HG02610 (cell line): ENCODE measurements at regions not wholly inside any gene's neighbourhood (a gene's known extent, or its start where the extent isn't known, plus 50 kb on each side); places are given as distances from the start of the nearest gene placed in this dataset.

Experiments used
- ATAC-seq: cut with Tn5 transposase; IDR thresholded peaks from one replicate; pipeline ENCODE4 v1.9.1; 2021; ENCODE audit warnings: mild to moderate bottlenecking, moderate library complexity; ENCODE audit not compliant: unreplicated experiment

DNA sequence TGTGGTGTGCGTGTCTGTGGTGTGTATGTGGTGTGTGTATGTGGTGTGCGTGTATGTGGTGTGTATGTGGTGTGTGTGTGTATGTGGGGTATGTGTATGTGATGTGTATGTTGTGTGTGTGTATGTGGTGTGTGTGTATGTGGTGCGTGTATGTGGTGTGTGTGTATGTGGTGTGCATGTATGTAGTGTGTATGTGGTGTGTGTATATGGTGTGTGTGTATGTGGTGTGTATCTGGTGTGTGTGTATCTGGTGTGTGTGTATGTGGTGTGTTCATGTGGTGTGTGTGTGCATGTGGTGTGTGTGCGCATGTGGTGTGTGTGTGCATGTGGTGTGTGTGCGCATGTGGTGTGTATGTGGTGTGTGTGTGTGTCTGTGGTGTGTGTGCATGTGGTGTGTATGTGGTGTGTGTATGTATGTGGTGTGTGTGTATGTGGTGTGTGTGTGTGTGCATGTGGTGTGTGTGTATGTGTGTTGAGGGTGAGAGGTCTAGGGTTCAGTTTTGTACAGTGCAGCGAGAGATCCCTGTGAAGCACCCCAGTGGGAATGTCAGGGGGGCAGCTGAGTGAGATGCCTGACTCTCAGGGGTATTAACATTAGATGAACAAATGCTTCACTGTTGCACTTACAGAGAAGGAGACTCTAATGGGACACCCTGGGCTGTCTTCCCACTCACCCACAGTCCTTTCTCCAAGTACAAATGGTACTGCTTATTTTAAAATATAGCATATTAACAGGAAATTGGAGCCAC lies 61.3 kb upstream of the MEDAG start:
- ATAC-seq = no peak

DNA sequence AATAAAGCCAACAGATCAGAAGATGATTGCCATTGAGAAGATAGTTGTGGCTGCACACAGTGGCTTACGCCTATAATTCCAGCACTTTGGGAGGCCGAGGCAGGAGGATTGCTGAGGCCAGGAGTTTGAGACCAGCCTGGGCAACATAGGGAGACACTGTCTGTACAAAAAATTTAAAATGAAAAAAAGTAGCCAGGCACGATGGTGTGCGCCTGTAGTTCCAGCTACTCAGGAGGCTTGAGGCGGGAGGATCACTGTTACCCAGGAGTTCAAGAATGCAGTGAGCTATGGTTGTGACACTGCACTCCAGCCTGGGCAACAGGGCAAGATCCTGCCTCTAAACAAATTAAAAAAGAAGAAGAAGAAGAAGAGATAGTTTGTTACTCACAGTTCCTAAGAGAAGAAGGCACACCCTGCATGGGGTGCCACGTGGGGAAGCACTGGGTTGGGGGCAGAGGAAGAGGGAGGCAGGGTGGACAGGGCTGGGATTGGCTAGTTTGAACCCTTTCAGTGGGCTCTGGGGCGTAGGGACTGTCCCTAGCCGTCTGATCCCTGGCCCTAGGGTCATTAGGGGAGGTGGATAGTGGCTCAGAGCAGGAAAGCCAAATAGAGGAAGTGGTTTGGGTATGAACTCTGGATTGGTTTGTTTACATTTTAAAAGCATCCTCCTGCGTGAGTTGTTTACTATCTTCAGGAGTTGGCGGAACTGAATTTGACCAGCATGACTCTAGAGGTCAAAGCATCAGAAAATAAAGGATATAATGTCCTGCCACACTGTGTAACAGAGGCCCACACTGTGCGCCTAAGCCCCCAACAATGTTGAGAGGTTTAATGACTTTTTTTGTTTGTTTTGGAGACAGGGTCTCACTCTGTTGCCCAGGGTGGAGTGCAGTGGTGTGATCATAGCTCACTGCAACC lies 60.5 kb upstream of the MEDAG start:
- peak; percentile 36 for ATAC-seq

- ATAC-seq = no peak
Measured at GRCh38 chr13:30846311-30846710, 59.8 kb upstream of the MEDAG start.

DNA sequence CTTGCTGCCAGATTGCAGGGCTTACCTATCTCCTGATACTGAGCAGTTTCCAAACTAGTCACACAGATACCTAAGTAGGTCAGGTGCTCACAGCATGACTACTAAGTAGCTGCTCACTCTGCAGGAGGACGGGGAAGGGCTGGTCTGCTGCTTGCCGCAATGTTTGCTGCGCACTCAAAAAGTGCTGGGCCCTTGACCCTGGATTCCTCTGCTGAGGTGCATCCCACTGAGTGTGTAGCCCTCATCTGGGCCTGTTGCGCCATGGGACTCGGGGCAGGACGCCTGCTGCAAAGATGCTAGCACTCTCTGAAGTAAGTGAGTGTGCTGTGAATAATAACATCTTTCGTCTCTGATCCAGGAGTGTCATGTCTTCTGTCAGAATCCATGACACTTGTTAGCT lies 59.2 kb upstream of the MEDAG start:
- no peak for ATAC-seq

GRCh38 chr13:30847650-30848307 lies 58.3 kb upstream of the MEDAG start:
- ATAC-seq = peak; percentile 33

- ATAC-seq = no peak
Measured at GRCh38 chr13:30848332-30849027, 57.6 kb upstream of the MEDAG start.

GRCh38 chr13:30849611-30850010 lies 56.5 kb upstream of the MEDAG start:
- ATAC-seq = no peak

- no peak for ATAC-seq
Measured at GRCh38 chr13:30850204-30850866, 55.7 kb upstream of the MEDAG start.

- no peak for ATAC-seq
Measured at GRCh38 chr13:30850867-30851211, 55.2 kb upstream of the MEDAG start.

DNA sequence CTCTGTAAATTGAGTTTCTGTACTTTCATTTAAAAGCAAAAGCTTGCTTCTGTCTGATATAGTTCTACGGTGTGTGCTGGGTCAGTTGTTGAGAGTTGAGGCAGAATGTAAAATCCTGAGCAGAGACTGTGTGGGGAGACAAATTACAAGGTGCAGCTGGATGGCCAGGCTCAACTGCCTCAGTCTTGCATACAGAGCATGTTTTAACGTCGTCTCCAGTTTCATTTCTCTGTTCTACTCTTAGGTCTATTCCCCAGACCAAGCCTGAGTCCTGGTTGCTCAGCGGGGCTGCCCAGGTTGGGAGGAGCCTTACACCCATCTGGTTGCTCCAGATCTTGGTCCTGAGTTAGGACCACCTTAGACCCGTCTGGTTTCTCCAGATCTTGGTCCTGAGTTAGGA lies 54.4 kb upstream of the MEDAG start:
- ATAC-seq = peak; percentile 69

DNA sequence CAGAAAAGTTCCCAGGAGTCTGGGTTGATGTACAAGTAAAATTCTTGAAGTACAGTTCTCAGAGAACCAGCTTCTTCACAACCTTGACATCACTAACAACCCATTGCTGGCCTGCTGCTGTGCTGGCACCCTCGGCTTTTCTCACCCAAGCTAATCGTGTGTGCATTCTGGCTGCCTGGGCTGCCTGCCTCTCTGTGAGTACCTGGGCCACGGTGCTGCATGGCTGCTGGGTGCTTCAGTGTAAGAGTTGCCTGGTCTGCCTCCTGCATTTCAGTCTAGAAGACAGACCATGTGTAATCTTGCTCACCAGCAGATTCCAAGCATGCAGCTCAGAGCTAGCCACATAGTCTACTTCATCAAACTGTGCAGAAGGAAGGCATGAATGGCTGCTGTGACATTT lies 50.5 kb upstream of the MEDAG start:
- ATAC-seq = no peak

GRCh38 chr13:30856005-30856790 lies 49.9 kb upstream of the MEDAG start:
- no peak for ATAC-seq
